HG03097 (cell line): ENCODE measurements at regions not wholly inside any gene's neighbourhood (a gene's known extent, or its start where the extent isn't known, plus 50 kb on each side); places are given as distances from the start of the nearest gene placed in this dataset.

ENCODE experiments used
- ATAC-seq: cut with Tn5 transposase; IDR thresholded peaks from one replicate; pipeline ENCODE4 v1.9.1; 2021; ENCODE audit not compliant: unreplicated experiment, low FRiP score

DNA sequence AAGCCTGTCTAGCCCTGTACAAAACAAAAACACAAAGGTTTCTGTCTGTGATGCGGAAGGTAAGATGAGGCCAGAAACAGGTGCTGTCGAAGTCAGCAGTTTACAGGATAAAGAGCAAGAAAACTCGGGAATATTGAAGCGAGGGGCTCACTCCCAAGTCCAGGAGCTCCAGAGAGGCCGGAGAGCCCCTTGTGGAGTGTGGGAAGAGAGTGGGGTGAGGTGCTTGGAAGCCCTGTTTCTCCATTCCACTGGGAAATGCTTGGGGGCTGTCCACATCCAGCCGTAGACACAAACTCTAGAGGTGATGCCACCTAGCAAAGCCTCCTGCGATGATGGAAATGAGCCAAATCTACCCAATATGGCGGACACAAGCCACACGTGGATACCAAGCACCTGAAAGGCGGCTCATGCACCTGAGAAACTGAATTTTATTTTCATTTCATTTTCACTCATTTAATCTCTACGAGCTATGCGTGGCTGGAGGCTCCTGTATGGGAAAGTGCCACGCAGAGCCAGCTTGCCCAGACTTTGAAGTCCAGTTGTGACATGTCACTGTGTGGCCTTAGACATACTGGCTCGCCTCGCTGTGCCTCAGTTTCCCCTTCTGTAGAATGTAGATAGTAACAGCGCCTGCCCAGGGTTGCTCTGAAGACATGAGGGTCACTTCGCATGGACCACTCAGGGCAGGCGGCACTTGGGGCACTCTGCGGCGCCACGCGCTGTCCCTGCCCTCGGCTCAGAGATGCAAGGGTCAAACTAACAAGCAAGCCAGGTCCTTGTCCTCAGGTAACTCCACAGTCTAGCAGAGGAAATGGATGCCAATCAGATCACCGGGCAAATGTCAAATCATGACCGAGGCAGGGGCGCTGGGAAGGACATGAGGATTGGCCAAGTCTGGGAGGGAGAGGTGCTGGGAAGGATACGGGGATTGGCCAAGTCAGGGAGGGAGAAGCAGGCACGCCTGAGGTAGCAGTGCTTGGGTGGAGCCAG lies 684.7 kb downstream of the TBC1D22A start:
- ATAC-seq, result no peak

GRCh38 chr22:47446331-47446730 lies 683.9 kb downstream of the TBC1D22A start:
- ATAC-seq, result no peak

GRCh38 chr22:47445716-47446290 lies 683.4 kb downstream of the TBC1D22A start:
- ATAC-seq, result no peak

DNA sequence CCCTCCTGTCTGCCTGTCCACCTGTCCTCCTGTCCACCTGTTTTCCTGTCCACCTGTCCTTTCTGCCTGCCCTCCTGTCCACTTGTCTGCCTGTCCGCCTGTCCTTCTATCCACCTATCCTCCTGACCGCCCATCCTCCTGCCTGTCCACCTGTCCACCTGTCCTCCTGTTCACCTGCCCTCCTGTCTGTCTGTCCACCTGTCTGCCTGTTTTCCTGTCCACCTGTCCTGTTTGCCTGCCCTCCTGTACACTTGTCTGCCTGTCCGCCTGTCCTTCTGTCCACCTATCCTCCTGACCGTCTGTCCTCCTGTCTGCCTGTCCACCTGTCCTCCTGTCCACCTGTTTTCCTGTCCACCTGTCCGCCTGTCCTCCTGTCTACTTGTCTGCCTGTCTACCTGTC lies 682.8 kb downstream of the TBC1D22A start:
- ATAC-seq, result no peak

- ATAC-seq, result no peak
These were observed 682.3 kb downstream of the TBC1D22A start for GRCh38 chr22:47444746-47445065.

DNA sequence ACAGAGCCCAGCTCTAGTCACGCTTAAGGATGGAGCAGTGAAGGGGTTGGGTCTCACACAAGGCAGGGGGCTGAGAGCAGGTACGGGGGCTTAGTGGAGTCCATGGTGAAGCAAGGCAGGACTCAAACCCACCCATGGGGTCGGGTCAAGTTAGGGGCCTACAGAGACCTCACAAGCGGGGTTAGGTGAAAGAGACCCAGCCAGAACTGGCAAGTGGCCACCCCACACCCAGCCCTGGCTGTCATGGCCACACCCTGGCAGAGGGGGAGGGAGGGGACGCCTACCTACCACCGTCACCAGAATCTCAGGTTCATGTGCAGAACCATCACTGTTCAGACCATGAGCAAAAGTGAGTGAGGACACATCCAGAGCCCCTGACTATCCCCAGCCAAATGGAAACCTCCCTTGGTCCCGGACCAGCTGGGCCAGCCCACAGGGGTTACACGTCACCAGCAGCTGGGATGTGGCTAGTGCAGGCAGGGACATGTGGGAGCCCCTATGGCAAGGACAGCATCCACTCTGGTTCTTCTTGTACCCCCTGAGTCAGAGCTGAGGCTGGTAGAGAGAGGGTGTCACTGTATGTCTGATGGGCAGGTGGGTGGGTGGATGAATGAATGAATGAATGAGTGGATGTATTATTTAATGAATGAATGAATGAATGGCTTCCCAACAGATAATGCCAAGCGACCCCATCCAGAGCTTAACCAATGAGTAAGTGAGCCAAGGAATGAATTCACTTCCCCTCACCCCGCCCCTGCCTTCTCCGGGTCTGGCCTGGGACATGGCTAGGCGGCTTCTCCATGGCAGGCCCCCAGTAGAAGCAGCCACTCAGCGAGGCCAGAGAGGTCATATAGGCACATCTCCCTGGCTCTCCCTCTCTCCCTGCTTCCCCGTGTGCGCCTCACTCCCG lies 681.6 kb downstream of the TBC1D22A start:
- no peak for ATAC-seq

GRCh38 chr22:47442821-47443220 lies 680.4 kb downstream of the TBC1D22A start:
- no peak for ATAC-seq

DNA sequence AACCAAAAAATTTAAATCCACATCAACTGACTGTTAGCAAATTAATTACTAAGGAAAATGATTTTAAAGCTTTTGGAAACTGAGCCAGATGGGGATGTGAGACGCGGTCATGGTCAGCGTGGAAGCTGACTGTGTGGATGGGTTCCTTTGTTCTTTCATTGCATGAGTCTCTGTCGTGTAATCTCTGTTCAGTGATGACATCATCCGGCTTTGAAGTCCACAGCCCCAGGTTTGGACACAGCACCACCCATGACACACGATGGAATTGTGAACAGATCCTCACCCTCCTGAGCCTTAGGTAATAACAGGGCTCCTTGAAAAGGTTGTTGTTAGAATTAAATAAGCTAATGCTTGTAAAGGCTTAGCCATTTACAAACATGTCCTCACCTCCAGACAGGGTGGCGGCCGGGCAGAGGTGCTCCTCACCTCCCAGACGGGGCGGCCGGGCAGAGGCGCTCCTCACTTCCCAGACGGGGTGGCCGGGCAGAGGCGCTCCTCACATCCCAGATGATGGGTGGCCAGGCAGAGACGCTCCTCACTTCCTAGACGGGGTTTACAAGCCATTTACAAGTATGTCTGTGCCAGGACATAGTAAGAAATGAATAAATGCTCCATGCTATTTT lies 677.3 kb downstream of the TBC1D22A start:
- no peak for ATAC-seq

GRCh38 chr22:47437636-47438035 lies 675.2 kb downstream of the TBC1D22A start:
- ATAC-seq, result no peak

DNA sequence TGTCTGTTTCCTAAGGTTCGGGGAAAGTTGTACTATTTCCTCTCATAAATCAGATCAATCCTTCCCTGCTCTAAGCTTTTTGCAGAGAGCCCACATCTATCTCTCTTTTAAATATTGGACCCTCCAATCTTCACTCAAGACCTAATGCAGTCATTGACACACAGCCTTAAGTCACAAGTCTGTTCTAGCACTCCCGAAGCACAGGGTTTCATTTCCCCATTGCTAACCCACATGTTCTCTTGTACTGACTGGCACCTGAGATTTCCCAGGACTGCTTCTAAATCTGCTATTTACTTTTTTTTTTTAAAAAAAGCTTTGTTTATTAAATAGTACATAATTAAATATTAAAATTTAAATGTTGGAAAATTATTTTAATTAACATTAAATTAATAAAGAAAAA lies 674.7 kb downstream of the TBC1D22A start:
- no peak for ATAC-seq

DNA sequence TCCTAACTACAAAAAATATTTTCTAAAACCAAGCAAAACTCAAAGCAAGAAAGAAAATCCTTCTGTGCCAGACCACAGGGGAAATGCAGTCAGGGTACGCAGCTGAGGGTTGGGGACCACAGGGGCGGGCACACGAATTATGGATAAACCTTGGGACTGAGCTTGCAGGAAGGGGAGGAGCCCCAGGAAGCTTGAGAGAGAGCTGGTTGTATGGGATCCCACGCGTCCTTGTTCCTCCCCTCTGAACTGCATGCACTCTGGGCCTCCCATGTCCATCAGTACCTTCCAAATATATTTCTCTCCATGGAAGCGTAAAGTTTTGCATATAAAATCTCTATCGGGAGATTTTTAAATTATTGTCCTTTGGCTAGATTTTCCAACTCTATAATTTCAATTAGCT lies 673.4 kb downstream of the TBC1D22A start:
- ATAC-seq, result no peak

DNA sequence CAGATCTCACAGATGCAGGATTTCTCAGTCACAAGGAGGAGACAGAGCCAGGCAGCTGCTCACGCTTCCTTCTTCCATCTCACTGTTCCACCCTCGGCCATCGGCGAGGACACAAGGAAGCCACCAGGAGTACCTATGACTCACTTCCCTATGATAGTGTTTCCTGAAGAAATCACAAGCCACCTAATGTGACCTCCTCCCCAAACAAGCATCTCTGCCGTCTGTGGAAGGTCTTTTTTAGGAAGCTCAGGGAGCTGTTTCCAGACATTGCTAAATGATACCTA lies 672.7 kb downstream of the TBC1D22A start:
- ATAC-seq, result no peak

GRCh38 chr22:47434336-47435203 lies 672.1 kb downstream of the TBC1D22A start:
- ATAC-seq, result no peak

DNA sequence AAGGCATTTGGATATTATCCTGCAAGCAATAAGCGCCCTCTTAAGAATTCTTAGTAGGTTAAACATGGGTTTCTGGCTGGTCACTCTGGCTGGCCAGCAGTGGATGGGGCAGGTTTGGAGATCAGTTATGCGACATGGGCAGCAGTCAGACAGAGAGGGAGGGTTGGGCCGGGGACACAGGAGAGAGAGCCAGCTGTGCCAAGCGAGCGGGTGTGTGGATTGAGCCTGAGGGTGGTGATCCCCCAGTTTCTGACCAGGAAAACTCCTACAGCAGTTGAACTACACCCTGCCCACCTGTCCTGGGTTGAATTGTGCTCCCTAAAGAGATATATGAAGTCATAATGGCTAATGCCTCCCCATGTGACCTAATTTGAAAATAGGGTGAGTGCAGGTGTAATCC lies 671.2 kb downstream of the TBC1D22A start:
- ATAC-seq, result no peak

GRCh38 chr22:47432683-47433082 lies 670.2 kb downstream of the TBC1D22A start:
- no peak for ATAC-seq

DNA sequence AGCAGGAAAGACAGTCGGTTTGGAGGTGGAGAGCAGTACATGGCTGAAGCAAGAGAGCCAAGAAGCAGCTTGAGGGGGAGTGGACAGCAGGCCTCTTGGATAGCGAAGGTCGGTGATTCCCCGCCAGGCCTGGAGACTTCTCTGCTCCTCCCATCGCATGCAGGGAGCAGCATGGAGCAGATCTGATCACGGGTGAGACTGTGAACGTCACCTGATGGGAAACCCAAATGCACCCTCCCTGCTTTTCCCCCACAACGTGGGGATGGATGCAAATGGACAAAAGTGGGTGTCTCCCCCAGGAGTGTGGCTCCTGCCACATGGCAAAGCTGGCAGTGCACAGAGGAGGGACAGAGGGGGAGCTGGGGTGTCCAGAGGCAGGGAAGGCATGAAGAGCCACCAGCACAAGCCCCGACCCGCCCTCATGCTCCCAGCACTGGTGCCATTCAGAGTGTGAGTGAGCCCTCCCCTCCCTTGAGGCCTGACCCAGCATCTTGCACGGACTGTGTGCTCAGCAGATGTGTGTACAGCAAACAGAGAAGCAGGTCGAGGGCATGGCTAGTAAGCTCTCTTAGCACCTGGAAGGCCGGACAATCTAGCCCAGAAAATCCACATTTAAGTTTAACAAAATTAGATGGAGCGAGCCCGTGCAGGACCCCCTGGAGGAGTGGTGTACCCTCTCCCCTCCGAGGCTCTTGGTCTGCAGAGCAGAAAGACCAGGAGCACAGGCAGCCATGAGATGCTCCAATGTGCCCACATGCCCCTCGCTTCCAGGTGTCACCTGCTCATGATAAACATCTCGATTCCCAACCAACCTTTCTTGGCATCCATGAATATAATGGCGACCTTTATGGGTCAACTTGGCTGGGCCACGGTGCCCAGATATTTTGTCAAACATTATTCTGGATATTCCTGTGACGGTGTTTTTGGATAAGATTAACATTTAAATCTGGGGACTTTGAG lies 661.7 kb downstream of the TBC1D22A start:
- ATAC-seq, result no peak

- no peak for ATAC-seq
These were observed 660.8 kb downstream of the TBC1D22A start for GRCh38 chr22:47423266-47423665.

- ATAC-seq, result no peak
These were observed 660.3 kb downstream of the TBC1D22A start for GRCh38 chr22:47422736-47423135.

GRCh38 chr22:47421846-47422245 lies 659.4 kb downstream of the TBC1D22A start:
- ATAC-seq, result no peak
